Stimulated activated CD4-positive, alpha-beta T cell treated with anti-CD3 and anti-CD28 coated beads, TNF-alpha, amount 100 ng/mL, for 1 hour (primary cell): ENCODE measurements at regions not wholly inside any gene's neighbourhood (a gene's known extent, or its start where the extent isn't known, plus 50 kb on each side); places are given as distances from the start of the nearest gene placed in this dataset.
"Not testable (repeated sequence)": the region's sequence is repeated elsewhere in the genome, so short reads cannot be mapped to it uniquely, and the experiment has no call there.

Experiments used
- DNase-seq, 3 donors: peaks; one replicate each; pipeline ENCODE4 v3.0.0-alpha.2; 2020; ENCODE audit warnings: low read depth in 3 of 3, low spot score in 1 of 3

DNA sequence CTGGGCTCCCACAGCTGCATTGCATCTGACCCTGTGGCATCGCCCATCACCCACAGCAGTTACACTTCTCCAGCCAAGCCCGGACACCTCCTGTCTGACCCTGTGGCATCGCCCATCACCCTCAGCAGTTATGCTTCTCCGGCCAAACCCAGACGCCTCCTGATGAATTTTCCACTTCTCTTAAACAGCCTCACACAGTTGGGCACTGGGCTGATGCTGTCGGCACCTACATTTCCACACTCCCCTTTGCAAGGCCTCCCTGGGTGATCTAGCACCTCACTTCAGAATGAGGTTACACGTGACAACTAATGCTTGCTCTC, 175.2 kb upstream of the ARID1B start:
- DNase-seq, result no peak

DNA sequence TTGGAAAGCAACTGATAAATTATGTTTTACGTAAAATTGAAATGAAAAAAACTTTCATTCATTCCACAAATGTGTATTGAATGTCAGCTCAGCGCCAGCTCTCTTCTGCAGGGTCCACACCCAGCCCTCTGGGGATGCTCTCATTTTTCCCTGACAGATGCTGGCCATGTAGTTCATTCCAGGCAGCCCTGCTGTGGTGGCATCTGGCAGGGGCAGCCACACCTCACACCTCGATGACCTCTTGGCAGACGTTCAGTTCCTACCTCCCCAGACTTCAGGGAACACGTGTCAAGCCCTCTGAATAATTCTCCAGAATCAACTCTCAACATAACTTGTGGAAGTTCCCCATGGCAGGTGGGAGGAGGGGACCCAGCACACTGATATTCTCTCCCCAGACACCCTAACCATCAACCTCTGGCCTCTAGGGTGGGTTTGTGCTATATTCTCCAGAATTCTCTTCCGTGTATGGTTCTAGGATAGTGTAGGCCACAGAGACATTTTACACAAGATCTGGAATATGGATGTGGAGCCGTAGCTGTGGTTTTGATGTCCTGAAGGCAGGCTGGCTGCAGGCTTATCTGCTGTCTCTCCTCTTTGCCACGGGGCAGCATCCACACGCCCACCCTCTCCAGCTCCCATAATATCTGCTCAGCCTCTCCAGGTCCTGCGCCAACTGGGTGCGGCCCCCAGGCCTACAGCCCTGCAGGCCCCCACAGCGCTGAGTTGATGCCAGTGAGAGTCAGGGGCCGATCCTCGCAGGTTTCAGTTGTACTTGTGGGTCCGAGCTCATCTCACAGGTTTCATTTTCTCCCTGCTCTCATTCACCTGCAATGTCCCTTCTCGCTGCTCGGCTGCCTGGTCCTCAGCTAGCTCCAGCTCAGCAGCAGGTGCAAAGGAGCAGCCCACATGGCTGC, 175.8 kb upstream of the ARID1B start:
- DNase-seq, result no peak

DNA sequence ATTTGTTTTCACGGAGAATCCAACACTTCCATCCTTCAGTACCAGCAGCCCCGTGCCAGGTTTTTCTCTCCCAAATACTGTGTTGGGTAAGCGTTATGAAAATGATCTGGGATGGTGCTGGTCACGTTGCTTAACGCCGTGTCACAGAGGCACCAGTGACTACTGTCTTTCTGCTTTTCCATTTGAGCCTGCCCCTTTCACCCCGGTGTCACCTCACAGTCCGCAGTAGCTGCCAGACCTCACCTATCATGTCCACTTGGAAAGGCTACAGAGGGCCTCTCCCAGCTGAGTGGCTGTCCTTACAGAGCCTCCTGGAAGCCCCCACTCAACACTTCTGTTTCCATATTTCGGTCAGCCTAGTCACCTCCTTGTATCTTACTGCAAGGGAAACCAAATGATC, 176.5 kb upstream of the ARID1B start:
- no peak for DNase-seq

DNA sequence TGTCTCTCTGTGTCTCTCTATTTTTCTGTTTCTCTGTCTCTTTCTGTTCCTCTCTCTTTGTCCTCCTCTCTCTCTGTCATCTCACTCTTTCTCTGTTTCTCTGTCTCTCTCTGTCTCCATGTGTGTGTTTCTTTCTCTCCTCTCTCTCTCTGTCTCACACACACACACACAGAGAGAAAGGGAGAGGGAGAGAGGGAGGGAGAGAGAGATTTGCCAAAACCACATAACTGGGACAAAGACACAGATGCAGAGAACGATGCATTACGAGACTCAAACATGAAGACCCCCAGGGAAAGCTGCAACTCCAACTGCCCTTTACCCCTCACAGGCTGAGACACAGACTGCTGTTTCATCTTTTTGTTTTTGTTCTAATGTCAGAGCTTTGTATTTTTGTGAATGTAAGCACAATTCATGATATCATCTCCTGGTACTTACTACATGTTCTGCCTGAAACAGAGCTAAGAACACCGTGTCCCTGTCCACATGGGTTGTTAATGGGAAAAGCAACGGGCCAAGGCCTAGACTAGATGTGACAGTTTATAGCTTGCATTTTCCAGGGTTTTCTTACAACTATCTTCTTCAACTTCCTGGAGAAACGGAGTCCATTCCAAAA, 177.1 kb upstream of the ARID1B start:
- no peak for DNase-seq

DNA sequence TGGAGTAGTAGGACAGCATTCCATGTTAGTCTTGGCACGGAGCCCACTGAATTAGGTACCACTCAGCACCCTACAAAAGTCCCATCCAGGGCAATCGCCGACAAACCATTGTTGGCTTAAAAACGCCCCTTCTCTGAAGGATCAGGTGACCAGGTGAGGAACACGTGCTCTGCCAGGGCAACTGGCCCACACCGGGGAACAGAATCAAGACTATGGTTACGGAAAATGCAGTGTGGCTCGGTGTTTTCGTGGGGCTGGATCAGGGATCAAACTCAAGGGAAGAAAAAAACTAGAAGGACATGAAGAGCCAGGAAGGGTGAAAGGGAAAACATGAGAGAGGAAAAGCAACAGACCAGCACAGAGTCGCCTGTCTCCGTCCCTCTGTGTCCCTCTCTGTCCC, 177.8 kb upstream of the ARID1B start:
- no peak for DNase-seq

DNA sequence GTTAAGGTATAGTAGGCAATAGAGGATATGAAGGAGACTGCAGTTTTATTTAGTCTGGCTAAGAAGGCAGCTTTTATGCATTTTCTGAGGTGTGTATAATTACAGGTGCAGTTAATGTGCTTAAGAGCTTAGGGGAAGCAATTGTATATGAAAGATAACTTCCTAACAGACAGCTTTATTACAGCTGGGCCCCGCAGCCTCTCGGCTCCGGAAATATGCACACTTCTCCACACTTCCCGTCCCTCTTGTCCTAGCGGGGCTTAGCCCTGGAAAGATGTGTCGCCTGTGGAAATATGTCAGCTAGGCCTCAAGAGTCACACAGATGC, 178.4 kb upstream of the ARID1B start:
- DNase-seq, result no peak

DNA sequence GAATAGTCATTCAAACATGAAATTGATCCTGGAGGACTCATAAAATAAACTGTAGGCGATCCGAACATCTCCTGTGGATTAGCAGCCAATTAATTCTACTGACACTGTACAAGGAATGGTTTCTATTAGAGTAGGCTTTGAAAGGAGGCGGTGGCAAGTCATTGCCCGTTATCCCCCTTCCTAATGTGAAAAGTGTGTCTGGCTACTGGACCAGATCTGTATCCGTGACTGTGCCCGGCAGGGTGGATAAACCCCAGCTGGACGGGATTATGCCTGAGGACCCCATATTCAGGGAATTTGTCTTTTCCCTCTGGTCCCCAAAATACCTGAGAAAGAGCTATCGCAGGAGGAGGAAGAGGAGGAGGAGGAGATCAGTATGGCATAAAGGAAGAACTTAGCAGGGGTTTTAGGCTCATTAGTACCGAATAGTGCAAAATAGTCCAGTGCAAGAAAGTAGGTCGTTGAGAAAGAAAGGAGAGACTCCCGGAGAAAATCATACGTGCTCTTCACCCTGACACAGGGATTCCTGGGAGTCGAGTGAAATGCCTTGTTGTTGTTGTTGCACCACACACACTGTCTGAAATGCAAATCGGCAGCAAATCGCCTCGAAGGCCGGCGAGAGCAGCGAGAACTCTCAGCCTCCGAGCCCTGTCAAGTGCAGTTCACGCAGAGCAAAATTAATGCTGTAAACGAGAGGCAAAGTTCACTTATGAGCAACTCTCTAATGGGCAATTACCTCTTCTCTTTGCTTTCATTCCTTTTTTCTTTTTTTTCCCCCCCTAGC, 178.9 kb upstream of the ARID1B start:
- DNase-seq, result no peak

DNA sequence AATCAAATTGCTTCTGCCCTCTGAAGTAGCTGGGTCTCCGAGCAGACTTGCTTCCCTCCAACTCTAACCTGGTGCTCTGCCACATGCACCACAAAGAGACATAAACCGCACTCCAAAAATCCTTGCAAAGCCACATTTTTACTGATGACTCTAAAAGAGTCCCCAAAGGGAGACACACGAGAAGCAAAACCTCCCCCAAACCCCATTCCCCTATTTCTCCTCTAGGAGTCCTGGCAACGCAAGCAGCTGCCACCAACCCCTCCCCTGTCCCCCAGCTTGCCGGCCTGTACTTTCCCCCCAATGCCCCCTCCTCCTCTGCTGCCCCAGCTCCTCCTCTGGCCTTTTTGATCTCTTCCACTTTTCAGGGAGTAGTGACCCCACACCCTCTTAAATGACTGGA, 180.1 kb upstream of the ARID1B start:
- DNase-seq, result no peak

DNA sequence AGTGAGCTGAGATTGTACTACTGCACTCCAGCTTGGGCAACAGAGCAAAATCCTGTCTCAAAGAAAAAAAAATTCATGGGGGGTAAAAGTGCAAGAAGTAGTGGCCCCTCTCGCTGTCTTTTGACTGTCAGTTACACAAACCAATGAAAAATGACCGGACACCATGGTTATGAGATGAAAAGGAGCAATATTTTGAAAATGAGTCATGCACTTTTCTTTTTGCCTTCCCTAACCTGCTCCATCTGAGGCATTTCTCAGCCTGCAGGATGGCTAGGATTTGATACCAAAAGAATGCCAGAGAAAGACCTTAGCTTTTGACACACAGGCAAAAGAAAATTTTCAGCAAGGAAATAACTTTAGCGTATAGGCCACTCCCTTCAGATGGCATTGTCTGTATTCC, 181.7 kb upstream of the ARID1B start:
- no peak for DNase-seq

DNA sequence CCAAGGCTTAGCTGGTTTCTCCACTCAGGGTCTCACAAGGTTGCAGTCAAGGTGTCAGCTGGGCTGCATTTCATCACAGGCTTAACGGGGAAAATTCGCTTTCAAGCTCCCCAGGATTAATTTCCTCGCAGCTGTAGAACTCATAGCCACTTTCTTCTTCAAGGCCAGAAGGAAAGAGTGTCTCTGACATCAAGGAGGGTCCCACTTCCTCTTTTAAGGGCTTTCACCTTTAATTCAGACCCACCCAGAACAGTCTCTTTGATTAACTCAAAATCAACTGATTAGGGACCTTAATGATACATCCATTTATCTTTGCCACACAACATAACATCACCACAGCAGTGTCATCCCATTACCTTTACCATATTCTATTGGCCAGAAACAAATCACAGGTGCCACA, 183.3 kb upstream of the ARID1B start:
- no peak for DNase-seq

DNA sequence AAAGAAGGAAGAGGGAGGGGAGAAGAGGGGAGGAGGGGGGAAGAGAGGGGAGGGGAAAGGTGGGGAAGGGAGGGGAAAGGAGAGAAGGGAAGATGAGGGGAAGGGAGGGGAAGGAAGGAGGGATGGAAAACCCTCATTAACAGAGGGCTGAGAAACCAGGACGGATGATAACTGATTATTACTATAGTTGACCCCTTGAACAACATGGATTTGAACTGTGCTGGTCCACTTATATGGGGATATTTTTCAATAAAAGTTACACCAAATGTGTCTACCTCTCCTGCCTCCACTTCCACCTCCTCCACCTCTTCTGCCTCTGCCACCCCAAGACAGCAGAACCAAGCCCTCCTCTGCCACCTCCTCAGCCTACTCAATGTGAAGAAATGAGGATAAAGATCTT, 184.1 kb upstream of the ARID1B start:
- no peak for DNase-seq

DNA sequence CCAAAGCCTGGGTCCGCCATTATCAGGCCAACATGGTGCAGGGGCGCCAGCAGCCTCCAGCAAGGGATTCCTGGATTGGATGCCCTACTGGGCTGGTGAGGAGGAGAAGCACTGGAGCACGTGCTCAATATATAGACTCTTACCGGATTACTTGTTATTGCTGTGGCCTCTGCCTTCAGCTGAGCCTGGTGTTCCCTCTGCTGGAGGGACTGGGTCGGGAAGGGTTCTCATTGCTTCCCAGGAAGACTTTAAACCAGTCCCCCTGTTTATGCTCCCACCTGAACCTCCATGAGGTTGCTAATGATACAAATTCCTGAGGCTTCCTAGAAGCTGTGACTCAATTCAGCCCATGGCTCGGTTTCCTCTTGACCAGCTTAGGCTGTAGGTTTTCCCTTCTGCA, 186.7 kb upstream of the ARID1B start:
- DNase-seq, result no peak

DNA sequence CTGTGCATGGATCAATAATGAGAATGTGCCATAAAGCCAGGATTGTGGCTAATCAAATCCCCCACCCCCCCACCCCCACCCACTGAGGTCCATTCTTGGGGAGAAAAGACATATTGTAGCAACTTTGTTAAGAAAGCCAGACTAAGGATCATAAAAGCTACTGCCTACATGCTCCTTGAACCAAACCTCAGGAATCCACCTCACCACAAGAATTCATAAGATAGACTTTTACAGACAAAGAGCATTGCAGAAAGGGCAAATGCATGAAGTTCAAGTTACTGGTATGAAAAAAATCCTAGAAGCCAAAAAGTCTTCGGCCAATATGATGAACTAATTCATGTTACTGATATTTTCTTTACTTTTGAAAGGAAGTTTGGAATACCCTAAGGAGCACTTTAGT, 187.9 kb upstream of the ARID1B start:
- DNase-seq, result no peak

DNA sequence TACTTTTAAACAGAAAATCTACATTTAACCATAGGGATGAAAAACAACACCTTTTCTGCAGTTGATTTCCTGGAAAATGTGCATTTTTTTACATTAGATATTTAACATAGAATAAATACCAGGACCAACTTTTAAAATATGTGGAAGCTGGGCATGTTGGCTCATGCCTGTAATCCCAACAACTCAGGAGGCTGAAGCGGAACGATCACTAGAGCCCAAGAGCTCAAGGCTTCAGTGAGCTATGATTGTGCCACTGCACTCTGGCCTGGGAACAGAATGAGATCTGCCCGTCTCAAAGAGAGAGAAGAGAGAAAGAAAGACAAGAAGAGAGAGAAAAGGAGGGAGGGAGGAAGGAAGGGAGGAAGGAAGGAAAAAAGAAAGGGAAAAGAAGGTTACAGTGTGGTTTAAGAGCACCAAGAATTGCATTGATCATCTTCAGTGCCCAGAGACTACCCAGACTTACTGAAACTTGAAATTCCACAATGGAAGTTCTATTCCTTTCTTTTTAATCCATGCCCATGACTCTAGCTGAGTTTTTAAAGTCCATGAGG, 189.4 kb upstream of the ARID1B start:
- no peak for DNase-seq

DNA sequence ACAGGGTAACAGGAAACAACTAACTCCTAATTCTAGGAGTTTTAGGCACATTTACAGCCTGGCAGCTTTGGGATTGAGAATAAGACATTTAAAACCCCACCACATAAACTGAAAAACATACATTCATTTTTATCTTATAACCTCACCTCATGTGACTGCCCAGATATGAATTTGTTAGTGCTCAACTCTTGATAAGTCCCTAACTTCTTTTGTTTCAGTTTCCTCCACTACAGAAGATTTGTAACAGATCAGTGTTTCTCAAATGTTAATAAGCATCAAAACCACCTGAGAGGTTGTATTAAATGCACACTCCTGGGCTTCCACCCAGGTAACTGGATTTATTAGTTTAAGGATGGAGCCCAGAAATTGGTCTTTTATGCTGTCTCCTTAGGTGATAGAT, 190.1 kb upstream of the ARID1B start:
- no peak for DNase-seq

DNA sequence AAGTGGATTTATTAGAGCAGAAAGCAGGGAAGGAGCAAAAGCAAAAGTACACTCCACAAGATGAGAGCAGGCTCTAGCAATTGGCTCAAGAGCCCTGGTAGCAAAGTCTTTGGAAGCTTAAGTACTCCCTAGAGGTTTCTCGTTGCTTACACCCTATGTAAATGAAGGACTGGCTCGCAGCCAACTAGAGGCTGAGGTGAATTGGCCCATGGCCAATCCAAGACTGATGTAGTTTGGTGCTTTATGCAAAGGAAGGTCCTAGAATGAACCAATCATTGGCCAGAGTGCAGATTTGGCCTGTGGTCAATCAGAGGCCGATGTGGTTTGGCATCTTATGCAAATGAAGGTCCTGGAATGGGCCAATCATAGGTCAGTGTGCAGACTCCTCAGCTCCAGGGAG, 191.3 kb upstream of the ARID1B start:
- DNase-seq, result no peak

DNA sequence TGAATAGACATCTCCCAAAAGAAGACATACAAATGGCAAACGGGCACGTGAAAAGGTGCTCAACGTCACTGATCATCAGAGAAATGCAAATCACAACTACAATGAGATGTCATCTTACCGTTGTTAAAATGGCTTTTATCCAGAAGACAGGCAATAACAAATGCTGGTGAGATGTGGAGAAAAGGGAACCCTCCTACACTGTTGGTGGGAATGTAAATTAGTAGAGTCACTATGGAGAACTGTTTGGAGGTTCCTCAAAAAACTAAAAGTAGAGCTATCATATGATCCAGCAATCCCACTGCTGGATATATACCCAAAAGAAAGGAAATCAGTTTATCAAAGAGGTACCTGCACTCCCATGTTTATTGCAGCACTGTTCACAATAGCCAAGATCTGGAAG, 193.1 kb upstream of the ARID1B start:
- not testable (repeated sequence) for DNase-seq

DNA sequence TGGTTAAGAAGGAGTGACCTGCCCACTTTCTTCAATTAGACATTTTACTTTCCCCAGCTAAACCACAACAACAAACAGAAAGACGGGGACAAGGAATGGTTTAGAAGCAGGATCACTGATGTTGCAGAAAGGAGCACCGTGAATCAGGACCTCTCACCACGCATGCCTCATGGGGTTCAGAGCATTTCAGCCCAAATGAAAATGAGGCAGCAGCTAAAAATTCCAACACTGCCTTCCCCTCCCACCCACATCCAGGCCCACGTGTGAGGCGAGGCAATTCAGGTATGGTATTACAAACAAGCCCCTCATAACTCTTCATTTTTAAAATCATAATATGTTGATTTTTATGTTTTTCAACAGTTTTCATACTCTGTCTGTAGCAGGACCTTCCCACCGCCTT, 194.1 kb upstream of the ARID1B start:
- DNase-seq, result no peak

DNA sequence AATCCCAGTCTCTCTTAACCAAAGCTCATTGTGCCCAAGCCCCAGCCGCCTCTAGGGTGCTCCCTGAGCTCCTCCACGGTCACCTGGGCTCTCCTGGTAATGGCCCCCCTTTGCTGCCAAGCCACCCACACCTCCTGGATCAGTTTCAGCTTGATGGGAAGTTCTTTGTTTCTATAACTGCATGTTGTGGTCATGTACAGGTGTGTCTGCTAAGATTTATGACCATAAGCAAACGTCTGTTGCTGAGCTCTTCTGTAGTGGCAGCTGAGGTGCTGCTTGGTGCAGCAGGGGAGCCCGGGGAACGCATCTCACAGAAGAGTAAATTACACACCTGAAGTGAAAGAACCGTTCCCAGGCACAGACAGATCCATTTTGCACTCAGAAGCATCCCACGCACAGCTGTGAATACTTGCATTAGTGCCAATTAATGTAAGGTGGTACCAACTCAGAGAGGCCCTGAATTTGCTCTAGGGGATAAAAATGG, 194.6 kb upstream of the ARID1B start:
- no peak for DNase-seq

DNA sequence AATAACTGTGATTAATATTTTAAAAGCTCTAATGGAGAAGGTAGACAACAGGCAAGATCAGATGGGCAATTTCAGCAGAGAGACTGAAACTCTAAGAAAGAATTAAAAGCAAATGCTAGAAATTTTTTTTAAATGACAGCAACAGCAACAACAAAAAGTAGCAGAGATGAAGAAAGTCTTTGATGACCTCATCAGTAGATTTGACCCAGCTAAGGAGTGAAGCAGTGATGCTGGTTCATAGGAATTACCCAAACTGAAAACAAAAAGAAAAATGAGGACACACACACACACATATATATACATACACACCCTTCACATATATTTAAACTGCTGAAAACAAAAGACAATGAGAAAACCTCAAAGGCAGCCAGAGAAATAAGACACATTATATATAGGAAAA, 197.6 kb upstream of the ARID1B start:
- DNase-seq, result no peak

DNA sequence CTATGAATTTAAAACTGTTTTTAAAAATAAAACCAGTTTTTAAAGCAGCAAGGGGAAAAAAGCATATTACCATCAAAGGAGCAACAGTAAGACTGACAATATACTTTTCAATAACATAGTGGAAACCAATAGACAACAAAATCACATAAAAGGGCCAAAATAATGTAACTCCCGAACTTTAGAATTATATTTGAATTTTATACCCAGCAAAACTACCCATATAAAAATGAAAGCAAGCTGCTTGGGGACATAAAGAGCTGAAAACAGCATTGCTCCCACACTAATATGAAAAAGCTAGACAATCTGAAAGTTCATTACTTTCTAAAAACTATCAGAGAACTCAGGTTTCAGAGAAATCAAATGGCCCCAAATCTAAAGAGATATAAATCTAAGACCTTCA, 199.4 kb upstream of the ARID1B start:
- no peak for DNase-seq

DNA sequence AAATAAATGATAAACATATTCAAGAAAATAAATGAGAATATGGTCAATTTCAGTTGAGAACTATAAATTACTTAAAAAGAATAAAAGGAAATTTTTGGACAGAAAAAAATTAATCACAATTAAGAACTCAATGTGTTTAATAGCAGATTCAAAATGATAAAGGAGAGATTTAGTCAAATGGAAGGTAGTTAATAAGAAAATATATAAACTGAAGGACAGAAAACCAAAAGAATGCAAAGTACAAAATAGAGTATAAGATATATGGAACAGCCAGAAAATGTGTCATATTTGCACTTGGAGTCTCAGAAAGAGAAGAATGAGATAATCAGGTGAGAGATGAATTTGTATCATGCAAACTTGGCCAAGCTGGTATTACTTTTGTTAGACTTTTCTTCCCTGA, 201.8 kb upstream of the ARID1B start:
- DNase-seq, result no peak
